Tibial nerve (tissue), 4 donors: ENCODE measurements at regions not wholly inside any gene's neighbourhood (a gene's known extent, or its start where the extent isn't known, plus 50 kb on each side); places are given as distances from the start of the nearest gene placed in this dataset.
A peak's percentile ranks its signal among the peaks of the same experiment; 100 is the strongest.

Experiments used
- DNase-seq, 2 donors: peaks; one replicate each; pipeline ENCODE4 v3.0.0-alpha.2; 2019; ENCODE audit warnings: low spot score in 2 of 2
- H3K27ac ChIP-seq, 4 donors: fragments of 200-600 bp; sonication (generic) in 3 of 4; one replicate each; pipeline ENCODE4 v1.5.1; 2017 to 2019; ENCODE audit warnings: mild to moderate bottlenecking in 1 of 4
- H3K27me3 ChIP-seq, 2 donors: fragments of 200-600 bp; sonication (generic) in 1 of 2; one replicate each; pipeline versions ENCODE4 v1.5.1 to v1.6.0; 2017 to 2019
- H3K36me3 ChIP-seq, 3 donors: fragments of 200-600 bp; sonication (generic); one replicate each; pipeline ENCODE4 v1.5.1; 2018 to 2019
- H3K4me1 ChIP-seq, 4 donors: fragments of 200-600 bp; sonication (generic) in 3 of 4; one replicate each; pipeline ENCODE4 v1.5.1; 2017 to 2019
- H3K4me3 ChIP-seq, 4 donors: fragments of 200-600 bp; sonication (generic) in 3 of 4; one replicate each; pipeline ENCODE4 v1.5.1; 2017 to 2019; ENCODE audit warnings: mild to moderate bottlenecking in 1 of 4, moderate library complexity in 1 of 4
- H3K9me3 ChIP-seq, 4 donors: fragments of 200-600 bp; sonication (generic) in 3 of 4; one replicate each; pipeline ENCODE4 v1.5.1; 2017 to 2019
- EP300 ChIP-seq, 2 donors: sonication (generic); formaldehyde crosslinking; IDR thresholded peaks; one replicate each; pipeline ENCODE4 v1.6.1; 2017; ENCODE audit warnings: antibody characterized with exemption in 2 of 2, mild to moderate bottlenecking in 1 of 2
- POLR2A ChIP-seq, 2 donors: fragments of 450-650 bp; IDR thresholded peaks; one replicate each; pipeline ENCODE4 v1.6.1; 2017; ENCODE audit warnings: antibody characterized with exemption in 2 of 2, mild to moderate bottlenecking in 2 of 2, moderate library complexity in 2 of 2
- WGBS, 2 donors: methylation state at CpG; one replicate each; pipeline ENCODE4 v1.1.5; 2018; 5-methylcytosine and 5-hydroxymethylcytosine counted together
- TF ChIP-seq, protein P1 (sequence below), 5 experiments: fragments of 200-600 bp in 3 of 5; fragments of 450-650 bp in 2 of 5; sonication (generic) in 3 of 5; IDR thresholded peaks; one replicate each; pipeline ENCODE4 v1.5.1; 2016 to 2019; ENCODE audit warnings: antibody characterized with exemption in 5 of 5, mild to moderate bottlenecking in 3 of 5, moderate library complexity in 2 of 5

- no peaks in the 10 kb centered on the region for H3K4me1 ChIP-seq
- TF ChIP-seq, protein P1, sequence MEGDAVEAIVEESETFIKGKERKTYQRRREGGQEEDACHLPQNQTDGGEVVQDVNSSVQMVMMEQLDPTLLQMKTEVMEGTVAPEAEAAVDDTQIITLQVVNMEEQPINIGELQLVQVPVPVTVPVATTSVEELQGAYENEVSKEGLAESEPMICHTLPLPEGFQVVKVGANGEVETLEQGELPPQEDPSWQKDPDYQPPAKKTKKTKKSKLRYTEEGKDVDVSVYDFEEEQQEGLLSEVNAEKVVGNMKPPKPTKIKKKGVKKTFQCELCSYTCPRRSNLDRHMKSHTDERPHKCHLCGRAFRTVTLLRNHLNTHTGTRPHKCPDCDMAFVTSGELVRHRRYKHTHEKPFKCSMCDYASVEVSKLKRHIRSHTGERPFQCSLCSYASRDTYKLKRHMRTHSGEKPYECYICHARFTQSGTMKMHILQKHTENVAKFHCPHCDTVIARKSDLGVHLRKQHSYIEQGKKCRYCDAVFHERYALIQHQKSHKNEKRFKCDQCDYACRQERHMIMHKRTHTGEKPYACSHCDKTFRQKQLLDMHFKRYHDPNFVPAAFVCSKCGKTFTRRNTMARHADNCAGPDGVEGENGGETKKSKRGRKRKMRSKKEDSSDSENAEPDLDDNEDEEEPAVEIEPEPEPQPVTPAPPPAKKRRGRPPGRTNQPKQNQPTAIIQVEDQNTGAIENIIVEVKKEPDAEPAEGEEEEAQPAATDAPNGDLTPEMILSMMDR (IDR thresholded peaks at IDR 0.05) = no peak
- no peak for TF ChIP-seq POLR2A (IDR thresholded peaks at IDR 0.05)
- no peak for TF ChIP-seq EP300 (IDR thresholded peaks at IDR 0.05)
- no peak overlapping the region for H3K4me3 ChIP-seq
- WGBS, 2 donors = 70 to 79% methylated on average over 5 of the region's 5 CpGs
- DNase-seq = no peak
- no peak overlapping the region for H3K27ac ChIP-seq
- H3K36me3 ChIP-seq = no peaks in the 10 kb centered on the region
- H3K9me3 ChIP-seq = no peaks in the 10 kb centered on the region
- no peaks in the 10 kb centered on the region for H3K27me3 ChIP-seq
These were observed 963.1 kb upstream of the FAT3 start for GRCh38 chr11:91261513-91261912.

GRCh38 chr11:91258876-91259275, 965.7 kb upstream of the FAT3 start:
- no peak for DNase-seq
- Histone ChIP-seq H3K27me3 (no peaks in the 10 kb centered on the region), H3K9me3 (no peaks in the 10 kb centered on the region), H3K4me3 (no peak overlapping the region), H3K27ac (no peak overlapping the region), H3K36me3 (no peaks in the 10 kb centered on the region), H3K4me1 (no peaks in the 10 kb centered on the region)
- 51 to 53% methylated on average over 1 of the region's 1 CpG for WGBS, 2 donors
- TF ChIP-seq POLR2A (IDR thresholded peaks at IDR 0.05) (no peak), EP300 (IDR thresholded peaks at IDR 0.05) (no peak)
- TF ChIP-seq, protein P1 (IDR thresholded peaks at IDR 0.05) = no peak

- DNase-seq = no peak
- H3K36me3 ChIP-seq = no peaks in the 10 kb centered on the region
- WGBS, 2 donors = 57 to 68% methylated on average over 1 of the region's 1 CpG
These were observed 967.0 kb upstream of the FAT3 start for GRCh38 chr11:91257667-91258066.

GRCh38 chr11:91248199-91248807, 976.3 kb upstream of the FAT3 start:
- no peak overlapping the region for H3K4me3 ChIP-seq
- no peaks in the 10 kb centered on the region for H3K4me1 ChIP-seq
- no peaks in the 10 kb centered on the region for H3K27me3 ChIP-seq
- H3K9me3 ChIP-seq = no peaks in the 10 kb centered on the region
- H3K36me3 ChIP-seq = no peaks in the 10 kb centered on the region
- peak in 1 of 2 donors; percentile 48 for DNase-seq
- WGBS, 2 donors = 10 to 15% methylated on average over 4 of the region's 4 CpGs
- H3K27ac ChIP-seq = no peak overlapping the region
- TF ChIP-seq POLR2A (IDR thresholded peaks at IDR 0.05) = no peak
- TF ChIP-seq, protein P1 (IDR thresholded peaks at IDR 0.05) = peak; percentile 29 to 55 (median 42)

More at GRCh38 chr11:91257667-91258066, 967.0 kb upstream of the FAT3 start:
- Histone ChIP-seq H3K27me3 (no peaks in the 10 kb centered on the region), H3K4me3 (no peak overlapping the region), H3K4me1 (no peaks in the 10 kb centered on the region), H3K9me3 (no peaks in the 10 kb centered on the region), H3K27ac (no peak overlapping the region)
- TF ChIP-seq POLR2A (IDR thresholded peaks at IDR 0.05) = no peak
- no peak for TF ChIP-seq EP300 (IDR thresholded peaks at IDR 0.05)
- TF ChIP-seq, protein P1 (IDR thresholded peaks at IDR 0.05) = no peak

DNA sequence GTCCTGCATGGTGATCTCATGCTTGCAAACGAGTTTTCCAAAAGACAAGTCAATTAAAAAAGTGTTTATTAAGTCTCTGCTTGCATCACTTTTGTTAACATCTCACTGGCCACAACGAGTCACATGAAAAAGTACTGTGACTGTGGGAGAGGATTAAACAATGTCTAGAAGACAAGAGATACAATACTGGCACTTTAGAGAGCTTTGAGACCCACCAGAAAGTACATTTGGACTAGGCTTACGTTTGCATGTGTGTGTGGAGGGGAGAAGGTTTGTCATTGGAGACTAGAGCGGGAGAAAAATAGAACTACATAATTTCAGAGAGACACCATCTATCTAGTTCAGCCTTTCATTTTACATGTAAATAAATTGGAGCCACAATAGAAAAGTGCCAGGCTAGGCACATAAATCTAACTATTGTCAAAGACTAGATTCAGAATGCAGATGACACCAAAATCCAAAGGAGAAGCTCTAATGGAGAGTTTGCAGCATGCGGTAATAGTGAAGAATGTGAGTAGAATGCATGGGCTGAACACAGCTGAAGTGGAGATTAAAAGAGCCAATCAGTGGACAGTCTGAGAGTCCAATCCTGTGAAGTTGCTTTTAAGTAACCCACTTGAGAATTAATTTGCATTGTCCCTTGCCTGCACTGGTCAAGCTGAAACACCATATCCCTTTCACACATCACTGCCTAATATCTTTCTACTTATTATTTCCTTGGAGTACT, 977.4 kb upstream of the FAT3 start:
- 68 to 69% methylated on average over 5 of the region's 5 CpGs for WGBS, 2 donors
- no peak for DNase-seq
- no peaks in the 10 kb centered on the region for H3K4me1 ChIP-seq

More for the DNA sequence above, 977.4 kb upstream of the FAT3 start:
- Histone ChIP-seq H3K9me3 (no peaks in the 10 kb centered on the region), H3K36me3 (no peaks in the 10 kb centered on the region), H3K4me3 (no peak overlapping the region), H3K27me3 (no peaks in the 10 kb centered on the region), H3K27ac (no peak overlapping the region)
- TF ChIP-seq EP300 (IDR thresholded peaks at IDR 0.05) (no peak), POLR2A (IDR thresholded peaks at IDR 0.05) (no peak)
- TF ChIP-seq, protein P1 (IDR thresholded peaks at IDR 0.05) = no peak
